OCI-LY7 (cell line): ENCODE measurements at regions not wholly inside any gene's neighbourhood (a gene's known extent, or its start where the extent isn't known, plus 50 kb on each side); places are given as distances from the start of the nearest gene placed in this dataset.

Experiments used
- BruUV-seq: library from RNA; stranded (reverse); fragments of 400-500 nt; replicated peaks from 2 replicates; lab custom pipeline; 2021; lab: Mats Ljungman, UMichigan
- CTCF ChIA-PET: fragments of 300-600 bp; sonication (Branson Sonifier 250); formaldehyde crosslinking; loops from one replicate; lab custom pipeline; 2022; ENCODE audit warnings: antibody characterized with exemption; ENCODE audit not compliant: unreplicated experiment; lab: Charles Lee
- POLR2A ChIA-PET: fragments of 300-600 bp; sonication (Branson Sonifier 250); formaldehyde crosslinking; loops from one replicate; lab custom pipeline; 2022; ENCODE audit warnings: antibody characterized with exemption; lab: Charles Lee
- DNase-seq: peaks from one replicate; pipeline ENCODE4 v3.0.0-alpha.2; 2015; ENCODE audit warnings: low spot score
- H2AFZ ChIP-seq: fragments of 200-600 bp; sonication (generic), shearing (Covaris generic); 2 replicates; pipeline ENCODE4 v1.6.1; 2014; ENCODE audit warnings: mild to moderate bottlenecking, antibody characterized with exemption, low read length, moderate library complexity
- H3K27ac ChIP-seq: fragments of 200-600 bp; sonication (generic); 2 replicates; pipeline ENCODE4 v1.5.1; 2014; ENCODE audit warnings: mixed run types, low read depth, mild to moderate bottlenecking, moderate library complexity, low read length, inconsistent platforms; ENCODE audit not compliant: poor library complexity, severe bottlenecking
- H3K36me3 ChIP-seq: fragments of 200-600 bp; sonication (generic); 2 replicates; pipeline ENCODE4 v1.6.1; 2014; ENCODE audit warnings: mild to moderate bottlenecking, antibody characterized with exemption, low read length, moderate library complexity, mixed read lengths; ENCODE audit not compliant: insufficient read depth
- H3K4me1 ChIP-seq: fragments of 200-600 bp; sonication (generic); 2 replicates; pipeline ENCODE4 v1.5.1; 2014; ENCODE audit warnings: mild to moderate bottlenecking, low read length; ENCODE audit not compliant: insufficient read depth, poor library complexity, severe bottlenecking
- H3K4me2 ChIP-seq: fragments of 200-600 bp; sonication (generic); 2 replicates; pipeline ENCODE4 v1.6.1; 2014; ENCODE audit warnings: mild to moderate bottlenecking, low read length
- H3K4me3 ChIP-seq: fragments of 200-600 bp; sonication (generic); 2 replicates; pipeline ENCODE4 v1.5.1; 2014; ENCODE audit warnings: mild to moderate bottlenecking, low read depth, low read length; ENCODE audit not compliant: poor library complexity, severe bottlenecking
- H3K79me2 ChIP-seq: fragments of 200-600 bp; sonication (generic); 2 replicates; pipeline ENCODE4 v1.6.1; 2016; ENCODE audit warnings: low read depth, mild to moderate bottlenecking, low read length, moderate library complexity, mixed read lengths; ENCODE audit not compliant: insufficient read depth
- H3K9me2 ChIP-seq: fragments of 200-600 bp; sonication (generic); 2 replicates; pipeline ENCODE4 v1.6.1; 2016; ENCODE audit warnings: mild to moderate bottlenecking, low read length, mixed read lengths; ENCODE audit not compliant: insufficient read depth
- H3K9me3 ChIP-seq: fragments of 200-600 bp; sonication (generic); 2 replicates; pipeline ENCODE4 v1.6.1; 2014; ENCODE audit warnings: mild to moderate bottlenecking, mixed run types, low read length, mixed read lengths
- H4K20me1 ChIP-seq: fragments of 200-600 bp; sonication (generic); 2 replicates; pipeline ENCODE4 v1.6.1; 2014; ENCODE audit warnings: mild to moderate bottlenecking, antibody characterized with exemption, low read length, moderate library complexity, mixed read lengths; ENCODE audit not compliant: insufficient read depth
- CTCF ChIP-seq: fragments of 200-600 bp; sonication (generic); conservative IDR thresholded peaks from 2 replicates; pipeline ENCODE4 v1.5.1; 2014; ENCODE audit warnings: mild to moderate bottlenecking, antibody characterized with exemption, low read length, moderate library complexity, mixed read lengths
- EZH2phosphoT487 ChIP-seq: fragments of 200-600 bp; sonication (generic); IDR thresholded peaks from 2 replicates; pipeline ENCODE4 v1.6.1; 2018; ENCODE audit warnings: low read depth, borderline replicate concordance, mild to moderate bottlenecking, mixed run types, antibody characterized with exemption, low read length, moderate library complexity, mixed read lengths
- intact Hi-C: fragments of 100-400 bp; cut with micrococcal nuclease; formaldehyde crosslinking; loops from one replicate; pipeline ENCODE4 v1.10.0; 2022; ENCODE audit not compliant: unreplicated experiment

- no peak overlapping the region for H2AFZ ChIP-seq
- CTCF ChIA-PET: no interaction called here
- DNase-seq: no peak
- TF ChIP-seq CTCF (no peak), EZH2phosphoT487 (no peak)
- no peak overlapping the region for H3K4me2 ChIP-seq
- H3K79me2 ChIP-seq: no peaks in the 10 kb centered on the region
- H4K20me1 ChIP-seq: no peaks in the 10 kb centered on the region
- H3K9me2 ChIP-seq: no peaks in the 10 kb centered on the region
- H3K4me1 ChIP-seq: no peaks in the 10 kb centered on the region
- BruUV-seq: no TSS peak
- intact Hi-C loops: no loop called here
- no peak overlapping the region for H3K27ac ChIP-seq
- H3K9me3 ChIP-seq: no peaks in the 10 kb centered on the region
- POLR2A ChIA-PET: no interaction called here
- H3K36me3 ChIP-seq: no peaks in the 10 kb centered on the region
- H3K4me3 ChIP-seq: no peak overlapping the region
These were observed 435.9 kb upstream of the PHF14 start for GRCh38 chr7:10537764-10538163.

- Histone ChIP-seq H3K4me1 (no peaks in the 10 kb centered on the region), H3K4me3 (no peak overlapping the region), H3K27ac (no peak overlapping the region), H3K9me2 (no peaks in the 10 kb centered on the region), H3K79me2 (no peaks in the 10 kb centered on the region), H2AFZ (no peak overlapping the region), H4K20me1 (no peaks in the 10 kb centered on the region), H3K36me3 (no peaks in the 10 kb centered on the region), H3K9me3 (no peaks in the 10 kb centered on the region), H3K4me2 (no peak overlapping the region)
- ChIA-PET CTCF (no interaction called here), POLR2A (no interaction called here)
- no TSS peak for BruUV-seq
- no peak for TF ChIP-seq EZH2phosphoT487
- TF ChIP-seq CTCF: no peak
- DNase-seq: no peak
- intact Hi-C loops: no loop called here
These were observed 416.3 kb upstream of the PHF14 start for GRCh38 chr7:10557375-10557774.

GRCh38 chr7:10560497-10560896, 413.2 kb upstream of the PHF14 start:
- no peaks in the 10 kb centered on the region for H4K20me1 ChIP-seq
- ChIA-PET CTCF (no interaction called here), POLR2A (no interaction called here)
- H3K4me2 ChIP-seq: no peak overlapping the region
- no peaks in the 10 kb centered on the region for H3K4me1 ChIP-seq
- H3K36me3 ChIP-seq: no peaks in the 10 kb centered on the region
- H3K9me3 ChIP-seq: no peaks in the 10 kb centered on the region
- intact Hi-C loops: no loop called here
- H3K27ac ChIP-seq: no peak overlapping the region
- DNase-seq: no peak
- H3K4me3 ChIP-seq: no peak overlapping the region
- H2AFZ ChIP-seq: no peak overlapping the region
- BruUV-seq: no TSS peak
- H3K9me2 ChIP-seq: no peaks in the 10 kb centered on the region
- TF ChIP-seq CTCF: no peak
- no peak for TF ChIP-seq EZH2phosphoT487
- H3K79me2 ChIP-seq: no peaks in the 10 kb centered on the region
